ENCODE measurements at regions not wholly inside any gene's neighbourhood (a gene's known extent, or its start where the extent isn't known, plus 50 kb on each side); places are given as distances from the start of the nearest gene placed in this dataset.

- no peak for DNase-seq
- intact Hi-C loops (cut with DNase I): no loop called here
- H3K9me3 ChIP-seq: no peaks in the 10 kb centered on the region
- H3K36me3 ChIP-seq: no peaks in the 10 kb centered on the region
- no peak overlapping the region for H3K9ac ChIP-seq (ENCODE audit: low read depth in 2 of 2, low read length in 2 of 2)
- H3K27ac ChIP-seq: no peak overlapping the region
- no peak for TF ChIP-seq CTCF (IDR thresholded peaks at IDR 0.05)
- no peaks in the 10 kb centered on the region for H3K4me1 ChIP-seq
- H3K4me3 ChIP-seq: no peak overlapping the region
- no peaks in the 10 kb centered on the region for H3K27me3 ChIP-seq
Observed at GRCh38 chr2:82792316-82792715, 1666.8 kb downstream of the SUCLG1 start.

- no peak for TF ChIP-seq CTCF (IDR thresholded peaks at IDR 0.05)
- H3K27ac ChIP-seq: no peak overlapping the region
- intact Hi-C loops (cut with DNase I): no loop called here
- no peaks in the 10 kb centered on the region for H3K9me3 ChIP-seq
- no peak overlapping the region for H3K4me3 ChIP-seq
- H3K9ac ChIP-seq (ENCODE audit: low read depth in 2 of 2, low read length in 2 of 2): no peak overlapping the region
- no peaks in the 10 kb centered on the region for H3K36me3 ChIP-seq
- H3K4me1 ChIP-seq: no peaks in the 10 kb centered on the region
- no peaks in the 10 kb centered on the region for H3K27me3 ChIP-seq
- DNase-seq: no peak
Observed at GRCh38 chr2:82790206-82791021, 1668.7 kb downstream of the SUCLG1 start.

- no peak overlapping the region for H3K27ac ChIP-seq
- intact Hi-C loops (cut with DNase I): no loop called here
Observed at GRCh38 chr2:82789851-82790205, 1669.3 kb downstream of the SUCLG1 start.

GRCh38 chr2:82781176-82781915, 1677.7 kb downstream of the SUCLG1 start:
- intact Hi-C loops (cut with DNase I): no loop called here
- Histone ChIP-seq H3K27ac (no peak overlapping the region), H3K4me3 (no peak overlapping the region), H3K9ac (ENCODE audit: low read depth in 2 of 2, low read length in 2 of 2) (no peak overlapping the region), H3K9me3 (no peaks in the 10 kb centered on the region), H3K27me3 (no peaks in the 10 kb centered on the region), H3K4me1 (no peaks in the 10 kb centered on the region), H3K36me3 (no peaks in the 10 kb centered on the region)
- no peak for TF ChIP-seq CTCF (IDR thresholded peaks at IDR 0.05)
- no peak for DNase-seq

More at GRCh38 chr2:82789851-82790205, 1669.3 kb downstream of the SUCLG1 start:
- Histone ChIP-seq H3K27me3 (no peaks in the 10 kb centered on the region), H3K9me3 (no peaks in the 10 kb centered on the region), H3K9ac (ENCODE audit: low read depth in 2 of 2, low read length in 2 of 2) (no peak overlapping the region), H3K36me3 (no peaks in the 10 kb centered on the region), H3K4me3 (no peak overlapping the region), H3K4me1 (no peaks in the 10 kb centered on the region)
- no peak for DNase-seq
- no peak for TF ChIP-seq CTCF (IDR thresholded peaks at IDR 0.05)

- H3K4me3 ChIP-seq: no peak overlapping the region
- no peaks in the 10 kb centered on the region for H3K9me3 ChIP-seq
- no peak overlapping the region for H3K9ac ChIP-seq (ENCODE audit: low read depth in 2 of 2, low read length in 2 of 2)
- H3K27ac ChIP-seq: no peak overlapping the region
- H3K4me1 ChIP-seq: no peaks in the 10 kb centered on the region
- TF ChIP-seq CTCF (IDR thresholded peaks at IDR 0.05): no peak
- intact Hi-C loops (cut with DNase I): no loop called here
- no peaks in the 10 kb centered on the region for H3K36me3 ChIP-seq
- DNase-seq: no peak
- no peaks in the 10 kb centered on the region for H3K27me3 ChIP-seq
Observed at GRCh38 chr2:82780050-82780449, 1679.0 kb downstream of the SUCLG1 start.
